GM10266 (cell line): ENCODE measurements at regions not wholly inside any gene's neighbourhood (a gene's known extent, or its start where the extent isn't known, plus 50 kb on each side); places are given as distances from the start of the nearest gene placed in this dataset.

Source experiments
- DNase-seq: peaks from one replicate; pipeline ENCODE4 v3.0.0; 2012; ENCODE audit errors: extremely low spot score
- TF ChIP-seq, protein P1 (sequence below): IDR thresholded peaks from 2 replicates; pipeline ENCODE4 v1.5.1; 2012; ENCODE audit warnings: mild to moderate bottlenecking, low read depth; ENCODE audit not compliant: control insufficient read depth, insufficient read depth; ENCODE audit errors: missing control alignments

GRCh38 chr7:421136-421991 is 98.3 kb downstream of the PDGFA start:
- DNase-seq = no peak
- TF ChIP-seq, protein P1, sequence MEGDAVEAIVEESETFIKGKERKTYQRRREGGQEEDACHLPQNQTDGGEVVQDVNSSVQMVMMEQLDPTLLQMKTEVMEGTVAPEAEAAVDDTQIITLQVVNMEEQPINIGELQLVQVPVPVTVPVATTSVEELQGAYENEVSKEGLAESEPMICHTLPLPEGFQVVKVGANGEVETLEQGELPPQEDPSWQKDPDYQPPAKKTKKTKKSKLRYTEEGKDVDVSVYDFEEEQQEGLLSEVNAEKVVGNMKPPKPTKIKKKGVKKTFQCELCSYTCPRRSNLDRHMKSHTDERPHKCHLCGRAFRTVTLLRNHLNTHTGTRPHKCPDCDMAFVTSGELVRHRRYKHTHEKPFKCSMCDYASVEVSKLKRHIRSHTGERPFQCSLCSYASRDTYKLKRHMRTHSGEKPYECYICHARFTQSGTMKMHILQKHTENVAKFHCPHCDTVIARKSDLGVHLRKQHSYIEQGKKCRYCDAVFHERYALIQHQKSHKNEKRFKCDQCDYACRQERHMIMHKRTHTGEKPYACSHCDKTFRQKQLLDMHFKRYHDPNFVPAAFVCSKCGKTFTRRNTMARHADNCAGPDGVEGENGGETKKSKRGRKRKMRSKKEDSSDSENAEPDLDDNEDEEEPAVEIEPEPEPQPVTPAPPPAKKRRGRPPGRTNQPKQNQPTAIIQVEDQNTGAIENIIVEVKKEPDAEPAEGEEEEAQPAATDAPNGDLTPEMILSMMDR = no peak

- DNase-seq = no peak
- TF ChIP-seq, protein P1 = no peak
Measured at GRCh38 chr7:422191-422885, 97.3 kb downstream of the PDGFA start.

DNA sequence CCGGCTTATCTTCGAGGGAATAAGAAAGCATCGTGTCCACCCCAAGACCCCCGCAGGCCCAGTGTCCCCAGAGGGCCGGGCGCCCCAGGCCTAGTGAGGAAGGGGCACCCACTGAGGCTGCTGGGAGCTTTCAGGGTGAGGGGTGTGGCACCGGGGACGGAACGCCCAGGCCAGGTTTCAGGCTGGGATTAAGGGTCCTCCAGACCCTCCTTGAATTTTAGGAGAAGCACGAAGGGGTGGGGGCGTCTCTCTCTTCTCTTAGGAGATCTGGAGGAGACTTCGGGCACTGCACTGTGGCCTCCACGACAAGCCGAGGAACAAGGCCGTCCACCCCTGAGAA is 96.8 kb downstream of the PDGFA start:
- DNase-seq = no peak
- TF ChIP-seq, protein P1 = no peak

- no peak for DNase-seq
- TF ChIP-seq, protein P1 = no peak
Measured at GRCh38 chr7:423312-424260, 96.1 kb downstream of the PDGFA start.

GRCh38 chr7:424301-424935 is 95.2 kb downstream of the PDGFA start:
- DNase-seq = no peak
- TF ChIP-seq, protein P1 = no peak

GRCh38 chr7:424961-425793 is 94.5 kb downstream of the PDGFA start:
- DNase-seq = no peak
- TF ChIP-seq, protein P1 = no peak
